HuH-7 (cell line): ENCODE measurements at regions not wholly inside any gene's neighbourhood (a gene's known extent, or its start where the extent isn't known, plus 50 kb on each side); places are given as distances from the start of the nearest gene placed in this dataset.
"Not testable (repeated sequence)": the region's sequence is repeated elsewhere in the genome, so short reads cannot be mapped to it uniquely, and the experiment has no call there.

ENCODE experiments used
- DNase-seq: peaks from one replicate; pipeline ENCODE4 v3.0.0; 2011; ENCODE audit warnings: low spot score

GRCh38 chr4:22630161-22630975 lies 62.4 kb upstream of the GBA3 start:
- not testable (repeated sequence) for DNase-seq

- not testable (repeated sequence) for DNase-seq
These were observed 61.6 kb upstream of the GBA3 start for GRCh38 chr4:22631167-22631566.

- DNase-seq = no peak
These were observed 58.1 kb upstream of the GBA3 start for GRCh38 chr4:22634541-22635181.

GRCh38 chr4:22635182-22635549 lies 57.6 kb upstream of the GBA3 start:
- not testable (repeated sequence) for DNase-seq

GRCh38 chr4:22635692-22636091 lies 57.0 kb upstream of the GBA3 start:
- DNase-seq = peak; percentile 33

GRCh38 chr4:22637306-22637705 lies 55.4 kb upstream of the GBA3 start:
- DNase-seq = no peak
